ENCODE measurements at regions not wholly inside any gene's neighbourhood (a gene's known extent, or its start where the extent isn't known, plus 50 kb on each side); places are given as distances from the start of the nearest gene placed in this dataset.

DNA sequence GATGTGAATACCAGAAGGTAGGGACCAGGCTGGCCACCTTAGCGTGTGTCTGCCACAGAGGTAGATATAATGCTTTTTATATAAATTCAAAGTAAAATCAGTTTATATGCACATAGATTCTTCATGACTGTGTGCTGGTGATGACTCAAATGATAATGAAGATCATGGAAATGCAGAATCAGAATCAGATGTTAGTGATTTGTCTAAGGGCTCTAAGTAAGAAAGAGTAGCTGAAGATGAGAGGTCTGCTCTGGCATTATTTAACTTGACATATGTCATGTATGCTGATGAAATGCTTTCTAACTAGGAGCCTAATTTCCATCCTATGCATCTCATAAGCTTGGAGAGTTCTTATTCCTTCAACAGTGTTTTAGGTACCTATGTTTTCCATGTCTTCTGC, 50.3 kb upstream of the DPH6 start:
- no peak for DNase-seq (ENCODE audit: low read depth in 3 of 3, low spot score in 2 of 3)

DNA sequence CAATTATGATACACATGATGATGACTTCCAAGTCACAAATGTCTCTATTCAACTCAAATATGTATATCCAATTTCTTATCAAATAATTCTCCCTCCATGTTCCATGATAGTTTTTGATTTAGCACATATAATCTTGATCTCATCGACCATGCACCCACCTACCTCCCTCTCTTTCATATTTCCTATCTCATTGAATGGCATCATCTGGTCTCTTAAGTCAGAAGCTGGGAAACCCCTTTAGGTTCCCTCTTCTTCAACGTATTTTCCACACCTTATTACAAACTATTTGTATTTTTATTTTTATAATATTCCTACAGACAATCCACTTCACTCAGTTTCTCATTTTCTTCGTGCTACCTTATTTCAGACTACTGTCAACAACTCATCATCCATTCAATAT, 56.9 kb upstream of the DPH6 start:
- DNase-seq (ENCODE audit: low read depth in 3 of 3, low spot score in 2 of 3), result no peak

DNA sequence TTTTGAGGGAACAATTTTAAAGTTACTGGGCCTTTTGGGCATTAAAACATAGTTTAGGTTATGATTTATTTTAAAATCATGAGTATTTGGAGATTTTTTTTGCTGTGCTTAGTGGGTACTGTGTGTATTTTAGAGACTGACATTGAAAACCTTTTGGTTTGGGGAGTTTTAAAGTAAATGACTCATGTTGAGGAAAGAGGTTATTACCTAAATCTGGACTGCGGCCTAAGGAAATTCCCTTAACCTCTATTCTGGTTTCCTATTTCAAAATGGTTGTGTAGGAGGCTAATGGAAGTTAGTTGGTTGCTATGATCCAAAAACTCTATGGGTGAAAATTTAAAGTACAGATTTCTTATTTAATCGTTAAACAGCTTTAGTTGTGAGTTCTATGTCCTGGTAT, 57.3 kb upstream of the DPH6 start:
- DNase-seq (ENCODE audit: low read depth in 3 of 3, low spot score in 2 of 3), result no peak

DNA sequence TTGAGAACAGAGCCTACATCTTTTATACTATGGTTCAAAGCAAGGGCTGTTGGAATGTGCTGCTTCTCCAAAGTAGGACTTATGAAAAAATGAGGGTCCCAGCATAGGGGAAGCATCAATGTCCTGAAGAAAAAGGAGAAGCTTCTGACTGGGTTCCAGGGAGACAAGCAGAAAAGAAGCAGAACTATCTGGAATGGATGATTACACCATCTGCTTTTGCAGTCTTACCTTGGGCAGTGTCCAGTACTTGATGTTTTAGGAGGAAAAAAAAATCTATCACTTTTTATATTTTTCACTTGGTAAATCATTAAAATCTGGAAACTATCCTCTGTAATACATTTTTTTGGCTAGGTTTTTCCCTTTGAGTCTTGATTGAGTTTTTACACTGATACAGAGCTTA, 57.9 kb upstream of the DPH6 start:
- no peak for DNase-seq (ENCODE audit: low read depth in 3 of 3, low spot score in 2 of 3)

DNA sequence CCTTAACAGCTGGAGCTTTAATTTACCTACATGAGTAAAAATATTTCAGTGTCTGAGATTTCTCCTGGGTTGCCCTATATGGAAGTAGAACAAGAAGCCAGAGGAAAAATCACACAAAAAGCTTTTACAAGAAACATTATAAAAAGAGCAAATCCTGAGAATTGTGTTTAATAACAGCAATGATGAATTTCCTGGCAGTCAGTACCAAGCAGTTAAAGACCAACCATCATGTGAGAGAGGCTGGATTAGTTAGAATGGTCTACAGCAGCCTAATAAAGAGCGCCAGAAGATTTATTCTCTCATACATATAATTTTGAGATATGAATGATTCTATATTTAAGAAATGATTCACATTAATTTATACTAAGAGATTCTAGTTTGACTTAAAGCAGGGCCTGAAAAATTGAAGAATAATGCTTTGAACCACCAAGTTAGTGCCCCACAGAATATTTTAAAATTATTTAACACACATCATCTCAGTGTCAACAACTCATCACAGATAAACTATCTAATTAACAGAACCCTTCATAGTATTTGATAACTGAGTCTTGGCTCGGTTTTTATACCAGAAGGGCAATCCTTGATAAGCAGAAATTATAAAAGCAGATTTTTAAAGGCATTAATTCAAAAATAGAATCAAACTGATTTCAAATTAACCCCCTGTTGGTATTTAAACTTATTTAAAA, 59.9 kb upstream of the DPH6 start:
- DNase-seq (ENCODE audit: low read depth in 3 of 3, low spot score in 2 of 3), result no peak

DNA sequence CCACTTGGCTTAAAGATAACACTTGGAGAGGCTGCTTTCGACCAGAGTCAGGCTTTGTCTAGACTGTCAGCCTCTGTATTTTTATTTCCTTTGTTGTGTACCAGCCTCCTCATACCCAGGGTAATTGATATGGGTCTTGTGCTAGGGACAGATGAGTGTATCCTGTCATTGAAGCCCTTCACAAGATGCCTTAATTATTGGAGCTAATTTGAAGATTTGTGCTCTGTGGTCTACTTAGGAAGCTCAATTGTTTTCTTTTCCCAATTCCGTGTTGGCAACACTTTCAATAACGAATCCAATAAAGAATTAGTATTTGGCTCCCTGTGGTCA, 60.5 kb upstream of the DPH6 start:
- DNase-seq (ENCODE audit: low read depth in 3 of 3, low spot score in 2 of 3), result no peak

DNA sequence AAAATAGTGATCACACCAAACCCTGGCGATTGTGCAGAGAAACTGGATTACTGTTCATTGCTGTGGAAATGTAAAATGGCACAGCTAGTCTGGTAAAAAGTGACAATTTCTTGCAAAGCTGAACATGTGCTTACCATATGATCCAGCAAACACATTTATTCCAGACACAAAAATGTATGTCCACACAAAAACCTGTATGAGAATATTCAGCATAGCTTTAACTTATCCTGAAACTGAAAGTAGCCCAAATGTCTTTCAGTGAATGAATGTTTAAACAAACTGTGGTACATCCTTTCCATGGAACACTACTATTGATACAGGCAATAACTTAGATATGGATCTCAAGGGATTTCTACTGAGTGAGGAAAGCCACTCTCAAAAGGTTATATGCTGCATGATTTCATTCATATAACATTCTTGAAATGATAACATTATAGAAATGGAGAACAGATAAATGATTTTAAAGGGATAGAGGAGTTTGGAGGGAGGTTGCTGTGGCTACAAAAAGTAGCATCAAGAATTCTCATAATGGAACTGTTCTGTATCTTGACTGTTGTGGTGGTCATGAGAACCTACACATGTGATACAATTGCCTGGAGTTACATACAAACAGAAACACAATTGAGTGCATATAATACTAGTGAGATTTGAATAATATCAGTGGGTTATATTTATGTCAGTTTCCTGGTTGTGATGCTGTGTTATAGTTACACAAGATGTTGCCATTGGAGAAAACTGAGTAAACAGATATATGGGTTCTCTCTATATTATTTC, 70.7 kb upstream of the DPH6 start:
- no peak for DNase-seq (ENCODE audit: low read depth in 3 of 3, low spot score in 2 of 3)

DNA sequence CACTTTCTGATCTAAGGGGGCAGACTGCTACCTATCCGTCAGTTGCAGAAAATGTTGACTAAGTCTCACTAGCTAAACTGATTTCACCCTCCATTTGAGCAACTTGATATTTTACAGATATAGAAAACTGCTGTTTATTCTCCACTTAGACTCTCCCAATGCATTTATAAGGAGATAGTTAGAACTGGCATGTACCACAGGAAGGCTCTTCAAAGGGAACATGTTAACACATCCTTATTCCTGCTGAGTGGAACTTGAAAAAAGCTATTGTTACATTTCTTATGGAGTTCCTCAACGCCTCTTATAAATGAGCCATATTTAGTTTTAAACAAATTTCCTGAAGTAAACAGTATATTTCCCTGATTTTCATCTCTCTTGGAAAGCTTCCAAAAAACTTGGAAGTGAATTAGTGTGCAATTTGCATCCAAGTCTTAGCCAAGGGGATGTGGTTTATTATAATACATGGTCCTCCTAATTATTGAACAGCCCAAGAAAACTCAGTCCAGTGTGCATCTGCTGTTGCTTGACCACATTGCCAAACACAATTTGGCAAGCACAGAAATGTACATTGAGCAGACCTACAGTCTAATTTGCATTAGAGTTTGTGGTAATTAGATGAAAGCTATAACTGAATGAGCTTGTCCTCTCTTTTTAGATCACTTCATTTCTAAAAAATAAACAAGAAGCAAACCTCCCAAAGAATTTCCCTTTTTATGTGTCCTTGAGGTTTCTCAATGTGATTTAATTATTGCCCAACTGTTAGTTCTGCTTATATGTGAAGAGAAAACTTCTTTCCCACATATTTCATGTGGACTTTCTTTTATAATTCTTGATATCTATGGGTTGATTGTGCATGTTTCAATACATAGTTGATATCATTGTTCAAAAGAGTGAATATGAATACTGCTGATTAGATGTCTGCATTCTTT, 72.6 kb upstream of the DPH6 start:
- DNase-seq (ENCODE audit: low read depth in 3 of 3, low spot score in 2 of 3), result no peak

DNA sequence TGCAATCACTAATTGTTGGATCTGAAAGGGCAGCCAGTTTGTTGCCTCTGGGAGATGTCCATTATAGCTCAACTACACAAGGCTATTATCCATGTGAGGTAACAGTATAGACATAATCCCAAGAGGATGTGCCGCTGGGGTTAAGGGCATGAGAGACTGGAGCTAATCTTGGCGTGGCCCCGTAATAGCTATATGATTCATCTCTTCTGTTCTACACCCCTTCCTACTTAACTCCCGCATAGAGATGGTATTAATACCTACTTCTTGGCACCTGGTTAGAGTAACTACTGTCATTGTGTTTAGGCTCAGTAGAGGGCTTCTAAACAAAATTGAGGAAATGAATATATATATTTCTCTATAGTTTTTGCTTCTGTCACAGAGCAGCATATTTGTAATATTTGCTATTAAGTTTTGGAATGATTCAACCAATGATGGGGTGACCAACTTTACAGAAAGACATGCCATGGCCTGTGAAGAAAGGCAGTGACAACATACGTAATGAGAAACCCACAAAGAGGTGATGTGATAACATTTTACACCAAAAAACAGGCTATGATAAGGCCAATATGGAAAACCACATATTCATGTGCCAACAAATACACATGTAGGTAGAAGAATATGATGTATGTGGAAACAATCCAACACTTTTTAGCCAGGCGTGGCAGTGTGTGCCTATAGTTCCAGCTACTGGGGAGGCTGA, 76.8 kb upstream of the DPH6 start:
- no peak for DNase-seq (ENCODE audit: low read depth in 3 of 3, low spot score in 2 of 3)

DNA sequence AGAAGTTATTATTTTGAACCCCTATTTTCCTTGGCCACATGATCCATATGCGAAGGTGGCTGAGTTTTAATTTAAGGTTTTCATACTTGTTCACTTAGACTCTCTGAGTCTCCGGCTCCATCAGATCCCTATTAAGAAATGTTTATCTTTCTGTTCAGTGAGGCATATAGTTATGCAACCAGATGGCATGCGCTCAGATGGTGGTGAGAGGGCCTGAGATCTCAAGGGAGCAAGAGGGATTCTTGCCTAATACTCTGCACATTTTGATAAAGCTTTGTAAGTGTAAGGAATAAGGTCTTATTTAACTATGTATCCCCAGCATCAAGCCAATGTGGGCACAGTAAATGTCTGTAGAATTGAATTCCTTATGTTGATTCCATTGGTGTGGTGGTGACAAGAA, 78.9 kb upstream of the DPH6 start:
- DNase-seq (ENCODE audit: low read depth in 3 of 3, low spot score in 2 of 3), result no peak

DNA sequence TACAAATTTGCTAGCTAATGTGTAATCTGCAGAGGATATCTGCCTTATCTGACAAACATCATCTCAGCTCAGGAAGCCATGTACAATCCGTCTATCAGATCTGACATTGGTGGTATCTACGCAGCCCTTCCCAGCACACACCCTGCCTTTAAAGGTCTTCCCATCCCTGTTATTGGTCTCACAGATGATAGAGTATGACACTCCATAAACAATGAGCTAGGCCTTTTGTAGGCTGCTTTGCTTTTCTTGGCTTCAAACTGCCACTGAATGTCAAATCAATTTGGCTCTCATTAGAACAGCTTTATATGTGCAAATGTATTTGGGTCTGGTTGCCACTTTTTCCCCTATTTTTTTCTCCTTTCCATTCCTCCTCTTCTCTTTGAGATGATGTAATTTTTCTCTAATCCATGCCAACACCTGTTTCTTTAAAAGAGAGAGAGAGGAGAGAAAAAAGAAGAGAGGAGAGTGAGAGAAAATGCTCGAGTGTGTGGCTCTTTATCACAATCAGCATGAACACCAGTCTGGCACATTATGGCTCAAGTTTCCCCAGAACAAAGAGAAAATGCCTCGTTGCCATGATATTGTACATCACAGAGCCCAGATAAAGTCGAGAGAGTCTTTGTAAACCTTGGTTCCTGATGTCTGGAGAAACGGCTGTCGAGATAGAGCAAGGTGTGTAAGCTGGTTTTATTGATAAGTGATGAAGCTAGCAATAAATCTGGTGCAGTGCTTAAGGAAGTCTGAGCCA, 80.8 kb upstream of the DPH6 start:
- no peak for DNase-seq (ENCODE audit: low read depth in 3 of 3, low spot score in 2 of 3)

DNA sequence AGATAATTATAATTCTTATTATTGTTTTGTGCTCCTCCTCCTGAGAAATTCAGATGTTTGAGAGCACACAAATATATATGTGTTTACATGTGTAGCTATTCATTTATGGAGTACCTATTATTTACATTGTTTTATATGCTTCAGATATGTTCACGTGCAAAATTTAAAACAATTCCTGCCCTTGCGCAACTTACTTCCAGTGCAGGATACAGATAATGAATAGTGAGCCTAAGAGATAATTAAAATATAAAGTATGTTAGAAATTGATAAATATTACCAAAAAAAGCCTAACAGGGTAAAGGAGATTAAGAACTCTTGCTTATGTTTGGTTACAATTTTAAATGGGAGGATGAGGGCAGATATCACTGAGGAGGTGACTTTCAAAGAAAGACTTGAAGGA, 81.7 kb upstream of the DPH6 start:
- DNase-seq (ENCODE audit: low read depth in 3 of 3, low spot score in 2 of 3), result no peak

DNA sequence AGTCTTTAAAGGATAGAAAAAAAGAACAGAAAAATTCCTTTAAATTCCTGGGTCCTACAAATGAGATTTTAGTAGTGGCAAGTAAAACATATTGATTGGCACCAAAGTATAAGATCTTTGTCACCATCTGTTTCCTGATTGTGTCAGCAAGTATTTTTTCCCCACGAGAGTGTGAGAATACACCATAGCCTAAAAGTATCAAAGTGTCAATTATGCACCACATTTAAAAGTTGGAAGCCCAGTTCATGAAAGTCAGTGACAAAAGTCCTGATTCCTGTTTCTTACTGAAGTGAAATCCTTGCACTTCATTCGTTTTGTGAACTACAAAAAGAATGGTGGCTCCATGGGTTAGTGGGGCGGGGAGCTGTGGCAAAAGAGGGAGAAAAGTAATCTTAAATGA, 83.8 kb upstream of the DPH6 start:
- DNase-seq (ENCODE audit: low read depth in 3 of 3, low spot score in 2 of 3), result no peak

DNA sequence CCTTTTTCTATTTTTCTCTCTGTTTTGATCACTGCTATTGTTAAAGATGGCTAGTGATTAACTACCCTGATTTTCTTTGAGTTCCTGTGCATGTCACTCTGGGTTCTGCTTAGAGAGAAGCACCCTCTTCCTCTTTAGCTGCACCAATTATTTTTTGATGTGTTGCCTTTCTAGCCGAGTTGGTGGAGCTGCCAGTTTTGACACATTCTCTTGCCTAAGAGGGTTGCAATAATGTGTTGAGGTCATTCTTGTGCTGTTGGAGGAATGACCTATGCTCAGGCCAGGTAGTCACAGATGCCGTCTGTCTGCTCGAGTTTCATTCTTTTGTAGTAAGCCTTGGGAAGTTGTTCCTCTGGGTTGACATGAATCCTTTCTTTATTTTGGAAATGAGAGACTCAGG, 84.6 kb upstream of the DPH6 start:
- no peak for DNase-seq (ENCODE audit: low read depth in 3 of 3, low spot score in 2 of 3)

DNA sequence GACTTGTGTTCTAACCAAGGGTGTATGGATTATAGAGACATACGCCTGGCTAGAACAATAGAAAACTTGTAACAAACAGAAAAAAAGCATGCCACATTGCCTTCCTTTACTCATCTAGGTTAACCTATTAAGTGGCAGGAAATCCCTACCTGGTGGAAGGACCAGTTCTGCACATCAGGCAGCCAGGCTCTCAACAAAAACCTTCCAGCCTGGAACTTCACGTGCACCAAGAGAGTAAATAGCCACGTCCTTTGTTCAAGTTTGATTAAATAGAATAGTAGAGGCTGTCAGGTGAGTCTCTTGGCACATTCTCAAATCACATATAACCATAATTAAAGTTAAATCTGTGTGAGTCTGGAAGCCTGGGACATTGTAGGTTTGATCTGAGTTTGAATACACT, 85.0 kb upstream of the DPH6 start:
- DNase-seq (ENCODE audit: low read depth in 3 of 3, low spot score in 2 of 3), result no peak

DNA sequence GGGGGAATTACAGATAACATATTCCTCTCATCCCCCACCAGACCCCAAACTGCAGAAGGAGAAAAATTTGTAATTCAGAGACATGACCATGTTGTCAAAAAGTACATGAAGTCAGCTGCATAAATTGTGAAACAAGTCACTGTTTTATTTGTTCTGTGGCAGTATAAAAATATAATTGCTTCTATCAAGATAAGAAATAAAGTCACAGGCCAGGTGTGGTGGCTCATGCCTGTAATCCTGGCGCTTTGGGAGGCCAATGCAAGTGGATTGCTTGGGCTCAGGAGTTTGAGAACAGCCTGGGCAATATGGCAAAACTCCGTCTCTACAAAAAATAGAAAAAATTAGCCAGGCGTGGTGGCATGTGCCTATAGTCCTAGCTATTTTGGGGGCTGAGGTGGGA, 87.7 kb upstream of the DPH6 start:
- DNase-seq (ENCODE audit: low read depth in 3 of 3, low spot score in 2 of 3), result no peak

DNA sequence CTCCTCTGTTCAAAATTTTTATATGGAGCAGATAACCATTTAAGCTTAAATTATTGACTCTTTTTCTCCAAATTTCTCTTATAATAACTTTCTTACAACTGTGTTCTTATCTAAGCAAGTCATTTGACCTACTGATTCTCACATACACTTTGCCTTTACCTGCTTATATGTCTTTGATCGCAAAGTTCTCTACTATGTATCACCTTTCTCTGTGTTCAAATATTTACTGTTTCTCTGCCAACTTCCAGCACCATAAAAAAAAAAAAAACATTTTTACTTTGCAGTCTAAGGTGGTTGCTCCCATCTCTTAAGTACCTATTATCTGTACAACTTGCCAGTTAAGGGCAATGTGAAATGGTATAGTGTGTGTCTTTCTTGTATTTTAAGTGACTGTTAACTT, 100.8 kb upstream of the DPH6 start:
- no peak for DNase-seq (ENCODE audit: low read depth in 3 of 3, low spot score in 2 of 3)

DNA sequence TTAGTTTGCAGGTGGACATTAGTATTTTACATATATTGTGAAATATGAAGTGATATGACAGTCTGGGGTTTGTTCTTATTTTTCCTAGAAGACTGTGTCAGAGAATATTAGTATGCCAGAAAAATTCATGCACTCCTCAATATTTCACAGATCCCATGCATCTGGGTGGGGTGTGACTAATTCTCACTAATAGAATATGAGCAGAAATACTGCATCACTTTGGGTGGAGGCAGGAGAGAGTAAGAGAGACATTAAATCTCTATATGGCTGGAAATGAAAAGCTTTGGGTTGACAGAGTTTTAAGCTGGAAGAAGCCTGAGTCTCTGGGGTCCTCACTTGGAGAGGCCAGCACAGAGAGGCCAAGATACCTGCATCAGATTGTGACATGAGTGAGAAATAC, 101.3 kb upstream of the DPH6 start:
- DNase-seq (ENCODE audit: low read depth in 3 of 3, low spot score in 2 of 3), result no peak

DNA sequence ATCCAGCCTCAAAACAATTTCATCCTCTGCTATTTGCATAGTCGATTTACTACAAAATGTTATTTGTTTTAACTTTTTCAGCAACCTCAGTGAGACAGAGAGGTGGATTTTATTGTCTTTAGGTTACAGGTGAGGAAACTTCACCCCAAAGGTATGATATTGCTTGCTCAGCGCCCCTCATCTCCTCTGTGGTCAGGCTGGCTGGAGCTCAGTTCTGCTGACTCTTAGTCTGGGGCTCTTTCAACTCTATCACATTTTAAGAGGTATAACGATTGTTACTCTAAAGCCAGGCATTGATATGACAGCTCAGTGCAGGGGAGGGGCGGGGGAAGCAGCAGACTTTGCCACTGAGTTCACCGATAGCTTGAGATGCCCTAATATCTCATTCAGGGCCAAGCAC, 103.0 kb upstream of the DPH6 start:
- DNase-seq (ENCODE audit: low read depth in 3 of 3, low spot score in 2 of 3), result no peak

DNA sequence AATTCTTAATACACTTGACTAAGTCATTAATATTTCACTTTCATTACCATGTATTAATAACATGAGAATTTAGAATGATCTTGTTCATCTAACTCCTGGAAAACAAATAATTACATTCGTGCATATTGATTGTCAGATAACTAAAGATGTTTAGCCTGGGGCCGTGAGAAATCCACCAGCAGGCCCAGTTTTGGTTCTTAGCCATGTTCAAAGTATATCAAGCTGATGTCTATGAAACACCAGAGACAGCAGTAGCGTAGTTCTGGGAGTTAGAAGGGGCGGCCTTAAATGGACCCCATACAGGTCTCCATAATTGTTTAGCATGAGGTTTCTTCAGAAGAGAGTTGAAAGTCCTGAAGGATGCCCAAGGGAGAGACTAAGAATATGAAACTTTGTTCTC, 103.6 kb upstream of the DPH6 start:
- no peak for DNase-seq (ENCODE audit: low read depth in 3 of 3, low spot score in 2 of 3)
